Activated CD8-positive, alpha-beta memory T cell treated with anti-CD3 and anti-CD28 coated beads for 24 hours (primary cell): ENCODE measurements at regions not wholly inside any gene's neighbourhood (a gene's known extent, or its start where the extent isn't known, plus 50 kb on each side); places are given as distances from the start of the nearest gene placed in this dataset.

Experiments
- DNase-seq: peaks from one replicate; pipeline ENCODE4 v3.0.0-alpha.2; 2020

DNA sequence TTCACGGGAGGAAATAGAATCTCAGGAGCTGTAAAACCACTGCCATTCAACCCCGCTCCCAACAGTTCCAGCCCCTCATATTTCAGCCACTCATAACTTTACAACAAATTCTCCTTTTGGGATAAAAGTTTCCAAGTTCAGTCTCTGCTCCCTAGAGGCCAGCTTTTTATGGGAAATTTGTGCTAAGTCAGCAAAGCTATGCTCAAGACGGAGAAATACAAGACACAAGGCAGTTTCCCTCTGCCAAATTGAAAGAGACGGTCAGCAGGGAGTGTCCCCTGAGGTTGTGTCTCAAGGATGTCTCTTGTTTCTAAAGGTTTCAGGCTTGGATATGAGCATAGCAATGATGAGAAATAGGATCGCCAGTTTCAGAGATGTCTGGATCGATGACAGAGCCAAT, 608.6 kb downstream of the CCDC171 start:
- no peak for DNase-seq

DNA sequence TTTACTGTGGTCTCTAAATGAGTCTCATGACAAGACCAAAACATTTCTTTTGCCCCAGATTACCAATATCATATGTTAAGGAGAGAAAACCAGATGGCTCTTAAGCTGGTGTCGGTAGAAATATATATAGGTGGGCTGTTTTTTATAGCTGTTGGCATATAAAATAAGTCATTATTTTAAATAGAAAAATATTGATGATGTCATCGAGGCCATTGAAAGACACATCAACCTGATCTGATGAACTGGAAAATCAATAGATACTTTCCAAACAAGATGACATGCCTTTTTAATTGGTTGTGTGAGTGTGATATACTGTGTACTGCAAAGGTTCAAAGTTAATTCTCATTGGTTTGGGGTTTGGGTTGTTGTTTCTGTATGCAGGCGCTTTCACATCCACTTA, 617.3 kb downstream of the CCDC171 start:
- no peak for DNase-seq

DNA sequence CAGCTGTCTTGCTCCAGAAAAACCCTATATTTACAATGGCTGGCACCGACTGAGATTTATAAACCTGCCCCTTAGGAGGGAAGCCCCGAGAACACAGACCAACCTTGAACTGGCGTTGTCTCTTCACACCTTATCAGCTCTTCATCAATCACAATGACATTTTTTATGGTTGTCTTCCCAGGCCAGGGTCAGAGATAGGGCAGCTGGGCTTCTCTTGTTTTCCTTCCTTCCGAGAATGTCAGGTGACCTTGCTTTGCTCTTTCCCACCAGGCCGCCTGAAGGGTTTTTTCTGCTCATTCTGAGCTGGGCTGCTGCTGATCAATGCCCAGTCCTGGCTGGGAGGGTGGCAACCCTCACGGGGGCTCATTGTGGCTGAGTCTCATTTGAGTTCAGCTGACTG, 619.1 kb downstream of the CCDC171 start:
- DNase-seq = no peak

DNA sequence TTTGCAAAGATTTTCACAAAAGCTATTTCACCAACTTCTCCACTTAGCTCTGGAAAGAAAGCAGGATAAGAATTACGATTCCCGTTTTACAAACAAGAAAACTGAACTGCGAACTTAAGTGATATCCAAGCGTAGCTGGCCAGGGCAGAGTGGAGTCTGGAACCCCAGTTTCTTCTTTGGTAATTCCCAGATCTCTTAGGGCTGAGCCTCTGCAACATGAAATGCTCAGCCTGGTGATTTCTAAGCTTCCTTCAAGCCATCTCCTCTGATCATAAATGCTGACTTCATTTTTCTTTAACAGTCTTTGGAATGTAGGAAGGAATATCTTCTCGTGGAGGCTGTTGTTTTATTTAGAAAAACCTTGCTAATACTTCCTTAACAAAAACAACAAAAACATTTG, 620.0 kb downstream of the CCDC171 start:
- DNase-seq = no peak

DNA sequence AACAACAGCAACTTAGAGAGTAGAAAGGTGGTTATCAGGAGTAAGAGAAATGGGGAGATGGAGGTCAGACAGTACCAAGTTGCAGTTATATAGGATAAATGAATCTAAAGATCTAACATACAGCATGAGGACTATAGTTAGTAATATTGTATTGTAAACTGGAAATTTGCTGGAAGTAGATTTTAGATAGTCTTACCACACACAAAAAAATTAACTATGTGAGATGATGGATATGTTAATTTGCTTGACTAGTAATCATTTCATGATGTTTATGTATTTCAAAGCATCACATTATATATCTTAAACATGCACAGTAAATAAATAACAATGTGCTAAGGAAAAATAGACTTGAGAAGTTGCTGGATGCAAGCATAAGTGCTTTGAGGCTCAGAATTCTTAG, 622.1 kb downstream of the CCDC171 start:
- DNase-seq = no peak

DNA sequence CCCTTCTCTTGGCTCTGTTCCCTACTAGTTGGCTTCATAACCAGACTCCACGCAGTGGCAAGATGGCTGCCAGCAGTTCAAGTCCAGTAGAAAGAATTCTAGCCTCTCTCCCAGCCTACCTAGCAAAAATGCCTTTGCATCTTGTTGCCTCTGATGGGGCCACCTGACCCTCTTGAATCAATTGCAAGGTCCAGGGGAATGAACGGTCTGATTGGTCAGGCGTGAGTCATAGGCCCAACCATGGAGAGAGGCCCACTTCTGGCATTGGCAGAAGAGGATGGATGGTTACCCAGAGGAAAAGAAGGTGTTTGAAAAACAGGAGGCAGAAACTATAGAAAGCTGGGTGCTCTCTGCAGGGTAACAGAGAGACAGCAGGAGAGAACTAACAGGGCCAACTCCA, 622.6 kb downstream of the CCDC171 start:
- DNase-seq = no peak

DNA sequence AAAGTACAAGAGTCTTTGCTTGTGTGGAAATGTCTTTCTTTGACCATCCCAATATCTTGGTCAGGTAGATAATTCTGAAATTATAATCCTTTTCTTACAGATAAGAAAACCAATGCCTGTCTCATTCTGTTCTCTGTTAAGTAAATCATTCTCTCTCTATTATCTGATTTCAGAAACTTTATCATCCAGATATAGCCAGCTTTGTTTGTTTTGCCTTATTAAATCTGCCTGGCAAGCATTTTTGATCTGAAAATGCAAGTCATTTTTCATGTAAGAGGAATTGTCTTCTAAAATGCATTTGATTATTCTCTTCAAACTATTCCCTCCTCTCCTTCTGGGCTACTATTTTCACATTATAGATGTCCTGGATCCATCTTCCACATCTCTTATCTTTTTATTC, 625.5 kb downstream of the CCDC171 start:
- no peak for DNase-seq

DNA sequence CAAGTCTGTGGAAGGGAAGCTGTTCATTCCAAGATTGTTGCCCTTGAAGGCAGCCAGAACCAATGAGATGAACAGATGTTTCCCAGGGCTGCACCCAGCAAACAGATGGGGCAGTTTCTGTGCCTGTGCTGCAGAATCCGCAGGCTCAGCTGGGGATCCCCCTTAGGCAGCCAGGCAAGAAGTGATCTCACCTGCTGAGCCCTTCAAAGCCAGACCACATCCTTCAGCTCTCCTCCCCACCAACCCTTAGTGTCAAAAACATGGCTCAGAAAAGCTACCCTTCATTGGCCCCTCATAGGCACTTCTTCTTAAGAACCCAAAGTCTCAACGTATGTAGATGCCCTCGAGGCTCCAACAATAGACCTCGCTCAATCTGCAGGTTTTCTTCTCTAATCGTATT, 626.7 kb downstream of the CCDC171 start:
- no peak for DNase-seq

DNA sequence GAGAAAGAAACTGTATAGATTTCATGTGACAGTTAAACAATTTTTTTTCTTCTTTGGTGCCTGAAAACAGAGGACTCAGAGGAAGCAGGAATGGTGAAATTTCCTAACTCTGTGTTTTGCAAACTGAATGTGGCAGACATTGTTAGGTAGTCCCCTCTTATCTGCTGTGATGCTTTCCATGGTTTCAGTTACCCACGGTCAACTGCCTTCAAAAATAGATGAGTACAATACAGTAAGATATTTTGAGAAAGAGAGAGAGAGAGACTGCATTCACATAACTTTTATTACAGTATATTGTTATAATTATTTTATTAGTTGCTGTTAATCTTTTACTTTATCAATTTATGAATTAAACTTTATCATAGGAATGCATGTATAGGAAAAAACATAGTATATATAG, 627.2 kb downstream of the CCDC171 start:
- DNase-seq = no peak

DNA sequence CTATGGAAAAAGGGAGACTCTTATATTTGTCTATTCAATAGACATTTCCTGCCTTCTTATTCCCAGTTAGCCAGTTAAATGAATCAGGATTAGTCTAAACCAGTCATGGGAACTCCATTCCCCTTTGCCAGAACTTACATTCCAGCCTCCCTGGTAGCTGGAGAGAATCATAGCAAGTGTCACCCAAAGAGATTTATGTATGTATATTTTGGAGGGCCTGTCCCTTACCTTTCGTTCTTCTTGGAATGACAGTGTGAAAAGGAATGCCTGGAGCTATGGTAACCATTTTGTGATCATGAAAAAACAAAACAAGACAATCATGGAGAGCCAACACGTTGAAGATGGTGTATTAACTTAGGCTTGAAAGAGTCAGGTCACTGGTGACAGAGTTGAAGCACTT, 627.7 kb downstream of the CCDC171 start:
- DNase-seq = no peak

DNA sequence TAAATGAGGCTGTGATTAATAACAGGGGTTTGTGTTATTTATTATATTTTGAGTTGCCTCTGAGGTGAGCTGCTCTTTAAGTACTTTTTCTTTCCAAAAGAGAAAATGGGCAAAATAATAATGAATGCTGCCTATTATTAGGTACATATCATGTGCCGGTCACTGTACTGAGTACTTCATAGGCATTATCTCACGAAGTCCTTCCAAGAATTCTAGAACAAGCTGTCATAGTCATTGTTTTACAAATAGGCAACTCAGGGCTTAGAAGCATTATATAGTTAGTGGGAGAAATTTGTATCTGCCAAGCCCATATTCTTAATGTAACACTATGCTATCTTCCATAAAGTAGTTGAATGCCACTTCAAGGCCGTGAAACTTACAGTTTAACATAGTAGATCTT, 628.7 kb downstream of the CCDC171 start:
- no peak for DNase-seq

DNA sequence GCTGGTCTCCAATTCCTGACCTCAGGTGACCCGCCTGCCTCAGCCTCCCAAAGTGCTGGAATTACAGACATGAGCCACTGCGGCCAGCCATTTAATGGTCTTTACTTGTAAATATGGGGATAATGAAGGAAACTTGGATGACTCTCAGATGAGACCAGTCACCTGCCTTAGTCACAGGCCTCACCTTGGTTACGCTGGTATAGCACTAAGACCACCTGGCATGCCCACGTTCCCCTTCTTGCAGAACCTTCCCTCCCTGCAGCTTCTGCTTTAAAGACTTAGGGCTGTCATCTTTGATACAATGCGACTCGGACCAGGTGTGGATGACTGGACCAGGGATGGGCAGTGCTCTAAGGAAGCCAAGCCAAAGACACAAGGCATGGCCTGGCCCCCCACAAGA, 629.9 kb downstream of the CCDC171 start:
- no peak for DNase-seq

DNA sequence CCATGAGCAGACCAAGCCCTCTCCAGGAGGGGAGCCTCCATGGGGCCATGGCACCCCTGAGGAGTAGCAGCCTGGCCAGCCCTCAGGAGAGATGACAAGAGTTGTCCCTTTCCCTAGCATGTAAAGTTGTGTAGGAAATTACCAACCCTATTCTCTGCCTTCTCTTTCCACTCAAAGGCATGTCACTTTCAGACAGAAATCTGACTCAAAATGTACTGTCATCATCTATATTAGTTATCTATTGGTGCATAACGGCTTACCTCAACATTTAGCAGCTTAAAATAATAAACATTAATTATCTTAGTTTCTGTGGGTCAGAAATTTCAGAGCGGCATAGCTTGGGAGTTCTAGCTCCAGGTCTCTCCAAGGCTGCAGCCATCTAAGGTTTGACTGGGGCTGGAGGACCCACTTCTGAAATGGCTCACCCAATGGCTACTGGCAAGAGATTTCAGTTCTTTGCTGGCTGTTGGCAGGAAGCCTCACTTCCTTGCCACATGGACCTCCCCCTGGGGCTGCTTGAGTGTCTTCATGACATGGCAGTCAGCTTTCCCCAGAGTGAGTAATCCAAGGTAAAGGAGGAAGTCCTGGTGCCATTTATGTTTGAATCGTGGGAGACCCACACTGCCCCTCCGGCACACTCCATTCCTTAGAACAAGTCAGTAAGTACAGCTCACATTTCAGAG, 632.3 kb downstream of the CCDC171 start:
- DNase-seq = no peak

DNA sequence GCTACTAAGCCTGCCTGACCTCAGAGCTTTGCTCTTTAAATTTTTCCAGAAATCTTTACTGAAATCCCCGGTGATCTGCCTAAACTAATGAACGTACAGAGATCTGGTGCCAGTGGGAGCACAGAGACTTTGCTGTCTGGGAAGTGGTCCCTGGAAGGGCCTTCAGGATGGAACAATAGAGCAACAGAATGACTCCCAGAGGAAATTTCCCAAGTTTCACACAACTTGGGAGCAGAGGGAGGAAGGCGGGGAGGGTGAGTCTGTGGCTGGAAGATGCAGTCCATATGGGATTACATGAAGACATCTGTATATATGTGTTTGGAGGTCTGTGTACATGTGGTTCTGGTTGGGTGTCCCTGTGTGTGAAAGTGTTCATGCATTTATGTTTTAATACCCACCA, 638.3 kb downstream of the CCDC171 start:
- no peak for DNase-seq

DNA sequence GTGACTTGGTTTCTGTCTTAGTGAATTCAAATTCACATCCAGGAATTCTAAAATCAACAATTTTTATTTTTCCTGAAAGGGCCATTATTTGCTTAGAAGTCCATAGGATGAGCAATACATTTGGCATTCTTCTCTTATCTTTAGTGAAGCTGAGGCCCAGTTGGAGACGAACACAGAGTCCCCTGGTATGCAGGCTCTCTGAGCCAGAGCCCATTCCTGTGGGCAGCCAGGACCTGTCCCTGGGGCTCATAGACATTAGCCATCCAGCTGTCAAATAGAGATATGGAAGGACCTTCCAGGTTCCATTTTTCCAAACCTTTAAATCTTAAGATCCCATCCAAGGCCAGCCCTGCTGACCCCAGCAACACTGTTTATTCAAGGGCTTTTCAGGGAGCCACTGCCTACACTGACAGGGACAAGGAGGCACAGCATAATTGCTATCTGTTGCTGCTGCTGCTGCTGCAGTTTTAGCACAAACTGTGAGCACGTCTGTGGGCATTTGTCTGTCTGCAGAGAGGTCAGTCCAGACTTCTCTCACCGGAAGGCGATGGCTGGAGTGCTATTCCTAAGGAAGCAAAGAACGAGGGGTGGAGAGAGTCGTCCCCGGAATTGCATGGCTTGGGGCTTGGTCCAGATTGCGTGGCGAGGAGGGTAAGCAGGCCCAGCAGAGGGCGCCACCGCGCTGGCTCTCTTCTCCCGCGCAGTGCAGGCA, 639.0 kb downstream of the CCDC171 start:
- DNase-seq = peak; percentile 70

DNA sequence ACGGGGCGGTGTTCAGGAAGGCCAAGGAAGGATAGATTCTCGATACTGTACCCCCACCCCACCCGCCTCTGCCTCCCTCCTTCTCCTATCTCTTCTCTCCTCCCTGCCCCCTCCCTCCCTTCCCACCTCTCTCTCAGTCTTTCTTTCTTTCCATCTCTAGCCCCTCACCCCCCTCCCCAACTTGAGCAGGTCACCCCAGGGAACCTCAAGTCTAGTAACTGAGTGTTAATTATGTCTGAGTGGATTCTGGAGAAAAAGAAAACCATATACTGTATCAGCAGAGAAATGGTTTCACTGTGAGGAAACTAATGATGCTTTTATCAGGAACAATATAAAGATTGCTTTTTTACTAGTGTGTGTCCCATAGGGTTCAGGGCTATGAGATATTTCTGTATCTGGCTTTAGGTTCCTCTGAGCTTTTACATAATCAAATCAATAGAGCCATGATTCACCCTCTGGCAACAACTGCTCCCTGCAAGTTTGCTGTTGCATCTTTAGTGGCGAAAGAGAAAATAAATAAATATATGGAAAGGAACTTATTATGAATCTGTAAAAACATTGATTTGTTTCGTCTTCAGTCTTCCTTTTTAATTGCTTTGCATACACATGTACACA, 639.7 kb downstream of the CCDC171 start:
- no peak for DNase-seq

DNA sequence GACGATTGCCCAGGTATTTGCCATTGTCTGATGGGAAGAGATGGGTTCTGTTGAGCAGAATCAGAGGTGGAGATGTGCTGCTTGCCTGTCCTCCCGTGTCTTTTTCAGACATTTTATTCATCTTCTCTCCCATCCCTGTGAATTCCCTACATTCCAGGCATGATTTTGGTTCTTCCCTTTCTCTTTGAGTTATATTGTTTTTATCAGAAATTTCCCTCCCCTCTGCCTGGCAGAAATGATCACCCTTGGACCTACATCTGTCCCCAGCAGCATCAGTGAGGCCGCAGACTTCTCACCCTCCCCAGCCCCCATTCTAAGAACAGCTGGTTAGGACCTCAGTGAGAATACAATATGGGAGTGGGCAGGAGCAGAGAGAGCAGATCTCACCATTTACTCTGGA, 640.2 kb downstream of the CCDC171 start:
- DNase-seq = no peak

DNA sequence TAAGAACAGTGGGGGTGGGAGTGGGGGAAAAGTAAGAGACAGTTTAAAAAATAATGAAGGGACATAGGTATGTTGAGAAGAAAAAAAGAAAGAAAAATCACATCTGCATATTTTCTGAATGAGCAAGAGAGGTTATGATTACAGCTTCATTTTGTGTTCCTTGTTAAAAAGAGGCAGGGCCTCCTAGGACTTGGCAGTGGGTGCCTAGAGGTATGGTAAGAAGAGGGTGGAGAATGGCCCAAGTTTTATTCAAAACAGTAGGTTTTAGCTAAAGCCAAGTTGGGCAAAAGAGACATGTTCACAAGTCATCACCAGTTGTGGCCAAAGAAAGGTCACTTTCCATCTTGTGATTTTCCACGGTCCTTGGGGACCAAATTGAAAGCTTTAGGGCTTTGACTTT, 643.4 kb downstream of the CCDC171 start:
- DNase-seq = no peak

DNA sequence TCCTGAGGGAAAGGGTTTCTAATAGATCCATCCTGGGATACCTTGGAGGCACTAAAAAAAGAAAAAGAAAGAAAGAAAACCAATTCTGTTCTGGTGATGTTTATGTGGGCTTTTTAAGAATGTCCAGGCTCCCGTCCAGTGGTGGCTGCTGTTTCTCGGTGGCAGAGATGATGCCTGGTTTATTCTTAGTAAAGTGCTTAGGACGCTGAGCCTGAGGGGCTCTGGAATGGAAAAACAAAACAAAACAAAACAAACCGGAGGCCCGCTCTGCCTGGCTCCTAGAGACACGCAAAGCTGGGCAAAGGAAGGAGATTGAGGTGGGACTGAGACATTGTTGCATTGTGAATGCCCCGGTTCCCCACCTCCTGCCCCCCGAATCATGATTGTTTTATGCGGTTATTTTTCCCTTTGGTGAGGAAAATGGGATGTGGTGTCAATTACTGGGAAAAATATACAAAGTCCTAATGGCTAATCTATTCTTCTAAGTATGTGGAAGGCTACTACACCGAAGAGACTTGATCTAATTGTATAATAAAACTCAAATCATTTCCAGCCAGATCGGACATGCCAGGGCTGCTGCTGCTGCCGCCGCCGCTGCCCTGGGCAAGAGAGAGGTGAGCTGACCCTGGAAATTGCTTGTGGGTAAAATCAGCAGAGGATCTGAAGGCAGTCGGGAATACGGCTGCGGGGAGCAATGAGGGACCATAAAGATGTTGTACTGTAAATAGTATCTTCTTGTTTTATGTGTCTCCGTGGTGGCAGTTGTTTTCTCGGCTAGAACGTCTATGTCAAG, 644.9 kb downstream of the CCDC171 start:
- DNase-seq = no peak

DNA sequence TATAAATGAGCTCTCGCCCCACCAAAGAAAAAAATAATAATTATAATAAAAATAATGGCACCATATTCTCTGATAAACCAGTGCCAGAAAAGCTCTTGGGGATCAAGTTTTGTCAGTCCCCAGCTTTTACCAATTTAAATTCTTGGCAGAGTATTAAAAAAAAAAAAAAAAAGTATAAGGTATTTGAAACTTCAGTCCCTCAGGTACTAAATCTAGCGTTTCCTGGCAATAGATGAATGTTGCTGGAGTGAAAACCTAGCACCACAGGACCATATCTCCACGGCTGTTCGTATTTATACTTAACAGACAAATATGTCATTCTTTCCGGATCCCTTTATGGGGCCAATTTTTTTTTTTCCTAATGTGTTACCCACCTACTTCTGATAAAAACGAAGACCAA, 646.2 kb downstream of the CCDC171 start:
- DNase-seq = no peak

DNA sequence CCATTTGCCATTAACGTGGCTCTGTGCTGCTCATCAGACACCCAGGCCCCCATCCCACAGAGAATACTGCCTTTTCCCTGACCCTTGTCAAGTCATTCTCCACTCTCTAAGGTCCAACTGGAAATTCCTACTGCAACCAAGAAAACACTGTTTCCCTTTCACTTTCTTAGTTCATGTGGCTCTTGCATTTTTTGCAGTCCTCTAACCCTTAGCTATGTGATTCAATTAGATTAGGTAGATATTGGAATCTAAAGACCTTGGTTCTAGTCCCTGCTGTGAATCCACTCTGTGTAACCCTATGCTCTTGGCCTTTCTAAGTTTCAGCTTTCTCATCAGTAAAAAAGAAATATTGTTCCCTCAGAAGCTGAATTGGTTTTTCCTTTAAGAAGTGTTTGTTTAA, 649.4 kb downstream of the CCDC171 start:
- no peak for DNase-seq

DNA sequence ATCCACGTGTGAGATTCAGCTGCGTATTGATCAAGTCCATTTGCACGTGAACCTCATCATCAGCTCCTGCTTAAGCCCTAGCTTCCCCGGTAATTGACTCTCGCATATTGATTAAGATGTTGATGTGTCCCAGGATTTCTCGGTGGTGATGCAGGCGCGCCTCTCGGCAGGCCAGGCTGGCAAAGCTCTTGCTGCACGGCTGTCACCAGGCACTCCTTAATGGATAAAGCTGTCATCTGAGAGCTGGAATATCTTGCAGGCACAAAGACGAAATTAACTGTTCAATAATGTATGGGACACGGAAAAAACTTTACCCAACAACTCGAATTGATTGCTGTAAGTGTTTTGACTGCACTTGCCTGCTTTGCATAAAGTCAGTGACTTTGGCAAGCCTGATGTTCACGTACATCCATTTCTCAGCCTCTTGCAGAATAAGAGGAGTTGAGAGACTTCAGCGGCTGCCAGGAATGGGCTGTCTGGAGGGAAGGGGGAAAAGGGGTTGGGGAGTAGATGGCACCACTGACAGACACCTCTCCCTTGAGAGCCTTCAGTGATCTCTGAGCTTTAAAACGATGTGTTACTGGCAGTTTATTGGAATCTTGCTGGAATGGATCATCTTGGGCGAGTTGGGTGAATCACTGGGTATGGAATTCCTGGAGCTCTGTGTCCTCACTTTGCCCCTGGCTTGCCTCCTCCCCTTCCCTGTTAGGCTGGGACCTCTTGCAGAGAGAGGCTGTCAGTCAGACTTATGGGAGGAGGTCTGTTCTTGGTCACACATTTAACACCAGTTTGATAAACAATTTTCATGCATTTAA, 650.3 kb downstream of the CCDC171 start:
- no peak for DNase-seq
